ENCODE measurements at regions not wholly inside any gene's neighbourhood (a gene's known extent, or its start where the extent isn't known, plus 50 kb on each side); places are given as distances from the start of the nearest gene placed in this dataset.

DNA sequence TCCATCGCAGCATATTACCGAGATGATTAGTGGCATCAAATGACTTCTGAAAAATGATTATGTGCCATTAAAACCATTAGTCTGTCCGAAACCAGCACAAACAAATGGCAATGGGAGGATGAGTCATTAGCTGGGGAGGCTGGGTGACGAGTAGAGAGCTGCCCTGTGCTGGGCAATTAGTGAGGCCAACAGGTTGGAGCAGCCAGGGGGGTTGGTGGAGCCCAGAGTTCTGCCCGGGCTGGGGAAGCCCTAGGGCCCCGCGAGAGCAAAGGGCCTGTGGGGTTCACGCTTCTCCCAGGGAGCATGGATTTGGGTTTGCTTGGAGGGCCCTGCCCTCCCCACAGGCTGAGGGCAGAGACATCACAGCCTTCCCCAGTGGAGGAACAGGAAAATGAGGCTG, 152.1 kb upstream of the RPL38 start:
- TF ChIP-seq, protein P1, sequence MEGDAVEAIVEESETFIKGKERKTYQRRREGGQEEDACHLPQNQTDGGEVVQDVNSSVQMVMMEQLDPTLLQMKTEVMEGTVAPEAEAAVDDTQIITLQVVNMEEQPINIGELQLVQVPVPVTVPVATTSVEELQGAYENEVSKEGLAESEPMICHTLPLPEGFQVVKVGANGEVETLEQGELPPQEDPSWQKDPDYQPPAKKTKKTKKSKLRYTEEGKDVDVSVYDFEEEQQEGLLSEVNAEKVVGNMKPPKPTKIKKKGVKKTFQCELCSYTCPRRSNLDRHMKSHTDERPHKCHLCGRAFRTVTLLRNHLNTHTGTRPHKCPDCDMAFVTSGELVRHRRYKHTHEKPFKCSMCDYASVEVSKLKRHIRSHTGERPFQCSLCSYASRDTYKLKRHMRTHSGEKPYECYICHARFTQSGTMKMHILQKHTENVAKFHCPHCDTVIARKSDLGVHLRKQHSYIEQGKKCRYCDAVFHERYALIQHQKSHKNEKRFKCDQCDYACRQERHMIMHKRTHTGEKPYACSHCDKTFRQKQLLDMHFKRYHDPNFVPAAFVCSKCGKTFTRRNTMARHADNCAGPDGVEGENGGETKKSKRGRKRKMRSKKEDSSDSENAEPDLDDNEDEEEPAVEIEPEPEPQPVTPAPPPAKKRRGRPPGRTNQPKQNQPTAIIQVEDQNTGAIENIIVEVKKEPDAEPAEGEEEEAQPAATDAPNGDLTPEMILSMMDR (IDR thresholded peaks at IDR 0.05), result no peak
- TF ChIP-seq POLR2A (IDR thresholded peaks at IDR 0.05), result no peak

Measured in body of pancreas (tissue), 4 donors.